Right lung (tissue), 2 donors: ENCODE measurements at regions not wholly inside any gene's neighbourhood (a gene's known extent, or its start where the extent isn't known, plus 50 kb on each side); places are given as distances from the start of the nearest gene placed in this dataset.
"Not testable (repeated sequence)": the region's sequence is repeated elsewhere in the genome, so short reads cannot be mapped to it uniquely, and the experiment has no call there.

Source experiments
- DNase-seq, 2 donors: peaks; one replicate each; pipeline ENCODE4 v3.0.0-alpha.2; 2013

GRCh38 chr16:56013962-56014552 lies 138.9 kb upstream of the CES5A start:
- peak; percentile 44 to 50 for DNase-seq

- DNase-seq: no peak
Measured at GRCh38 chr16:56012482-56012811, 137.3 kb upstream of the CES5A start.

- DNase-seq: no peak
Measured at GRCh38 chr16:56011808-56012481, 136.8 kb upstream of the CES5A start.

- no peak for DNase-seq
Measured at GRCh38 chr16:56005958-56006357, 130.8 kb upstream of the CES5A start.

GRCh38 chr16:55999683-56000082 lies 124.5 kb upstream of the CES5A start:
- DNase-seq: no peak

GRCh38 chr16:55993088-55993487 lies 117.9 kb upstream of the CES5A start:
- no peak for DNase-seq

- no peak for DNase-seq
Measured at GRCh38 chr16:55992551-55992950, 117.4 kb upstream of the CES5A start.

GRCh38 chr16:55991843-55992242 lies 116.7 kb upstream of the CES5A start:
- DNase-seq: no peak

GRCh38 chr16:55989569-55989907 lies 114.4 kb upstream of the CES5A start:
- no peak for DNase-seq

- DNase-seq: not testable (repeated sequence)
Measured at GRCh38 chr16:55988850-55989568, 113.8 kb upstream of the CES5A start.

GRCh38 chr16:55988013-55988412 lies 112.8 kb upstream of the CES5A start:
- no peak for DNase-seq

- DNase-seq: no peak
Measured at GRCh38 chr16:55982597-55982996, 107.4 kb upstream of the CES5A start.

GRCh38 chr16:55981557-55981956 lies 106.4 kb upstream of the CES5A start:
- no peak for DNase-seq

GRCh38 chr16:55976815-55977214 lies 101.6 kb upstream of the CES5A start:
- DNase-seq: no peak

GRCh38 chr16:55971447-55971846 lies 96.3 kb upstream of the CES5A start:
- DNase-seq: no peak

- no peak for DNase-seq
Measured at GRCh38 chr16:55968221-55968620, 93.0 kb upstream of the CES5A start.

GRCh38 chr16:55964923-55965475 lies 89.8 kb upstream of the CES5A start:
- no peak for DNase-seq

- peak in 1 of 2 donors; percentile 48 for DNase-seq
Measured at GRCh38 chr16:55955845-55956244, 80.7 kb upstream of the CES5A start.

GRCh38 chr16:55955424-55955823 lies 80.3 kb upstream of the CES5A start:
- no peak for DNase-seq

GRCh38 chr16:55954906-55955305 lies 79.7 kb upstream of the CES5A start:
- no peak for DNase-seq

- no peak for DNase-seq
Measured at GRCh38 chr16:55949518-55949917, 74.3 kb upstream of the CES5A start.

GRCh38 chr16:55948230-55948629 lies 73.1 kb upstream of the CES5A start:
- DNase-seq: no peak

GRCh38 chr16:55947366-55947765 lies 72.2 kb upstream of the CES5A start:
- peak in 1 of 2 donors; percentile 46 for DNase-seq
